HEK293 (cell line): ENCODE measurements at regions not wholly inside any gene's neighbourhood (a gene's known extent, or its start where the extent isn't known, plus 50 kb on each side); places are given as distances from the start of the nearest gene placed in this dataset.

Experiments used
- CTCF ChIP-seq: fragments of 450-650 bp; formaldehyde crosslinking; IDR thresholded peaks from 2 replicates; pipeline ENCODE4 v1.5.1; 2016; ENCODE audit warnings: missing biosample characterization, missing genetic modification characterization
- MZF1 ChIP-seq: fragments of 450-650 bp; formaldehyde crosslinking; IDR thresholded peaks from 2 replicates; pipeline ENCODE4 v1.5.1; 2017; ENCODE audit warnings: missing biosample characterization, missing genetic modification characterization, borderline replicate concordance
- REST ChIP-seq: fragments of 450-650 bp; formaldehyde crosslinking; IDR thresholded peaks from 2 replicates; pipeline ENCODE4 v1.5.1; 2016; ENCODE audit warnings: missing biosample characterization, missing genetic modification characterization
- ZFP37 ChIP-seq: fragments of 450-650 bp; formaldehyde crosslinking; IDR thresholded peaks from 2 replicates; pipeline ENCODE4 v1.5.1; 2016; ENCODE audit warnings: missing biosample characterization, missing genetic modification characterization
- ZNF121 ChIP-seq: fragments of 450-650 bp; formaldehyde crosslinking; IDR thresholded peaks from 2 replicates; pipeline ENCODE4 v1.5.1; 2016; ENCODE audit warnings: missing biosample characterization, missing genetic modification characterization
- ZNF157 ChIP-seq: fragments of 450-650 bp; formaldehyde crosslinking; IDR thresholded peaks from 2 replicates; pipeline ENCODE4 v1.5.1; 2016; ENCODE audit warnings: missing biosample characterization, missing genetic modification characterization
- ZSCAN5A ChIP-seq: fragments of 450-650 bp; formaldehyde crosslinking; IDR thresholded peaks from 2 replicates; pipeline ENCODE4 v1.5.1; 2016; ENCODE audit warnings: missing biosample characterization, missing genetic modification characterization

GRCh38 chr4:124566030-124566429 is 146.5 kb downstream of the ANKRD50 start:
- no peak for TF ChIP-seq REST (tag by site-specific recombination)
- no peak for TF ChIP-seq ZSCAN5A (tag by site-specific recombination)
- TF ChIP-seq ZNF157 = no peak
- no peak for TF ChIP-seq MZF1 (tag by site-specific recombination)
- no peak for TF ChIP-seq ZNF121
- no peak for TF ChIP-seq CTCF (tag by site-specific recombination)
- TF ChIP-seq ZFP37 (tag by site-specific recombination) = no peak
